Brain microvascular endothelial cell (primary cell): ENCODE measurements at regions not wholly inside any gene's neighbourhood (a gene's known extent, or its start where the extent isn't known, plus 50 kb on each side); places are given as distances from the start of the nearest gene placed in this dataset.

ENCODE experiments used
- DNase-seq: peaks from one replicate; pipeline ENCODE4 v3.0.0-alpha.2; 2020
- H3K27ac ChIP-seq: fragments of 250-450 bp; sonication (Bioruptor Pico); 2 replicates; pipeline ENCODE4 v1.5.1; 2020; ENCODE audit warnings: mild to moderate bottlenecking, moderate library complexity
- H3K27me3 ChIP-seq: fragments of 250-450 bp; sonication (Bioruptor Pico); replicated peaks from 2 replicates; pipeline ENCODE4 v1.5.1; 2020; ENCODE audit warnings: mild to moderate bottlenecking
- H3K36me3 ChIP-seq: fragments of 250-450 bp; sonication (Bioruptor Pico); replicated peaks from 2 replicates; pipeline ENCODE4 v1.5.1; 2020; ENCODE audit warnings: mild to moderate bottlenecking
- H3K4me3 ChIP-seq: 2 replicates; pipeline ENCODE4 v1.5.1; 2011; ENCODE audit warnings: low read depth, mild to moderate bottlenecking, control low read depth, low read length, moderate library complexity
- CTCF ChIP-seq: IDR thresholded peaks from 2 replicates; pipeline ENCODE4 v1.5.1; 2011; ENCODE audit warnings: low read depth, mild to moderate bottlenecking, moderate library complexity, low read length, control low read depth, inconsistent platforms; ENCODE audit errors: missing control alignments
- in situ Hi-C: cut with HindIII; loops from 2 replicates; pipeline ENCODE4 v1.10.0; 2017; ENCODE audit warnings: low sequenced_read_pairs, low pct_ligation_motif_present

- no peaks in the 10 kb centered on the region for H3K27me3 ChIP-seq
- no peak for TF ChIP-seq CTCF
- no peaks in the 10 kb centered on the region for H3K36me3 ChIP-seq
- H3K4me3 ChIP-seq: no peak overlapping the region
- in situ Hi-C loops: no loop called here
- DNase-seq: no peak
- no peak overlapping the region for H3K27ac ChIP-seq
Measured at GRCh38 chr10:52674474-52674873, 98.1 kb downstream of the MBL2 start.

- TF ChIP-seq CTCF: no peak
- DNase-seq: no peak
- no peaks in the 10 kb centered on the region for H3K27me3 ChIP-seq
- H3K4me3 ChIP-seq: no peak overlapping the region
- in situ Hi-C loops: no loop called here
- H3K27ac ChIP-seq: no peak overlapping the region
- H3K36me3 ChIP-seq: no peaks in the 10 kb centered on the region
Measured at GRCh38 chr10:52677086-52677485, 95.5 kb downstream of the MBL2 start.

DNA sequence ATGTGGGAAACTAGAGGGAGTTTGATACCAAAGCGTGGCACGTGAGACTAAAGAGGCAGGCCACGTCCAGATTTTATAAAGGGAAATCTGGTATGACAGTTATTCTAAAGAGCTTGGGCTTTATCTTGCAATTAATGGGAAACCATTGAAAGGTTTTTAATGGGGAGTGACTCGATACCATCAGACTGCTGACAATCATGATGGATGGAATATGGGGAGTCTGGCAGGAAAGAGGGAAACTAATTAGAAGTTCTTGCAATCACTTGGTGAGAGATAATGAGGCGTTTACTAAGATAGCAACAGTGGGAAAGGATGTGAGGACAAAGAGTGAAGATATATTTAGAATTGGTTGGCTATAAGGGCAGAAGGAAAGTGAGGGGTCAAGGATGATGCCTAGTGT is 94.0 kb downstream of the MBL2 start:
- no peak for DNase-seq
- Histone ChIP-seq H3K36me3 (no peaks in the 10 kb centered on the region), H3K4me3 (no peak overlapping the region), H3K27ac (no peak overlapping the region), H3K27me3 (no peaks in the 10 kb centered on the region)
- in situ Hi-C loops: no loop called here
- TF ChIP-seq CTCF: no peak

DNA sequence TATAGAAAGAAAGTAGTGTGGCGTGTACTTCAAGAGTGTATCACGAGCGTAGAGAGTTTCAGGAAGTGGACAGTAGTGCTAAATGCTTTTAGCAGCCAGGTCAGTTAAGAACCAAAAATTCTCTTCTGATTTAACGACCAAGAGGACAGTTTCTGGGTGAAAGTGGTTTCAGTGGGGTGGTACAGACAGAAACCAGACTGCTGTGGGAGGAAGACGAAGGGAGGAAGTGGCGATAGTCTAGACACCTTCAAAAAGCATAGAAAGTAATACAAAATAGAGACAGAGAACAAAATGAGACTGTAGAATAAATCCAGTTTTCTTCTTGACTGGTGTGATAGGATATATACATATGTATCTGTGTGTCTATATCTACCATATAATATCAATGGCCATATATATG is 93.5 kb downstream of the MBL2 start:
- in situ Hi-C loops: no loop called here
- TF ChIP-seq CTCF: no peak
- H3K36me3 ChIP-seq: no peaks in the 10 kb centered on the region
- no peak for DNase-seq
- no peak overlapping the region for H3K27ac ChIP-seq
- H3K4me3 ChIP-seq: no peak overlapping the region
- H3K27me3 ChIP-seq: no peaks in the 10 kb centered on the region

DNA sequence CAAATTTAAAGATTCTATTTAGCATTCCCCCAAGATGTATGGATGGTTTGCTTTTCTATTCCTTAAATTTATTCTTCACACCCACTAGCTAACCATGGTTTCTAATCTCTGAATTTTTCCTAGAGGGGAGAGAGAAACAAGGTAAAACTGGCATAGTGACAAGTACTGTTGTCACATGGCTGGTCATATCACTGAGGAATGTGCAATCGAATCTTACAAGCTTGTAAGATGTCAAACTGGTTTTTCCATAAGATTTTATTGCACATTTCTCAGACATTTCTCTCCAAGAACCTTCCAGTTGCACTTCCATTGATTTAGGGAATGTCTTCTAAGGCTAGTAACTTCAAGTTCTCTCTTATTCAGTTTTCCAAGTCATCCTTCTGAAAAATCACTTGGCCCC is 89.8 kb downstream of the MBL2 start:
- H3K36me3 ChIP-seq: no peaks in the 10 kb centered on the region
- in situ Hi-C loops: no loop called here
- TF ChIP-seq CTCF: no peak

GRCh38 chr10:52683776-52684175 is 88.8 kb downstream of the MBL2 start:
- in situ Hi-C loops: no loop called here
- H3K27me3 ChIP-seq: no peaks in the 10 kb centered on the region
- no peak for DNase-seq
- no peak overlapping the region for H3K27ac ChIP-seq
- H3K36me3 ChIP-seq: no peaks in the 10 kb centered on the region
- no peak for TF ChIP-seq CTCF
- no peak overlapping the region for H3K4me3 ChIP-seq

More for the DNA sequence above, 89.8 kb downstream of the MBL2 start:
- DNase-seq: no peak
- Histone ChIP-seq H3K27me3 (no peaks in the 10 kb centered on the region), H3K4me3 (no peak overlapping the region), H3K27ac (no peak overlapping the region)
